ENCODE measurements at regions not wholly inside any gene's neighbourhood (a gene's known extent, or its start where the extent isn't known, plus 50 kb on each side); places are given as distances from the start of the nearest gene placed in this dataset.

- Histone ChIP-seq H3K27ac (no peak overlapping the region), H3K36me3 (no peaks in the 10 kb centered on the region), H3K4me1 (no peaks in the 10 kb centered on the region), H3K27me3 (peaks cover 0 to 5% (median 0%) of the 10 kb centered on the region in 3 donors), H3K9me3 (no peaks in the 10 kb centered on the region), H3K4me3 (no peak overlapping the region)
- intact Hi-C loops (cut with DNase I; ENCODE audit: low total_unique reads) (no loop called here), in situ Hi-C loops (cut with MboI; ENCODE audit: low sequenced_read_pairs in 4 of 4) (loop anchor here in 2 of 4 donors (25.0 kb wide), 1 partner anchor 218 kb away; no protein-coding TSS in a partner anchor)
- ATAC-seq, result no peak
- TF ChIP-seq CTCF (IDR thresholded peaks at IDR 0.05 in 4 of 5, conservative IDR thresholded peaks at IDR 0.05 in 1 of 5), result no peak
- TF ChIP-seq POLR2A (IDR thresholded peaks at IDR 0.05), result no peak
- DNase-seq, result no peak
Measured at GRCh38 chr11:45543808-45544422, 121.5 kb downstream of the CHST1 start.

GRCh38 chr11:45543081-45543480 is 122.3 kb downstream of the CHST1 start:
- Histone ChIP-seq H3K4me1 (peaks cover 0 to 6% of the 10 kb centered on the region in 2 donors), H3K4me3 (no peak overlapping the region), H3K27ac (no peak overlapping the region), H3K9me3 (no peaks in the 10 kb centered on the region), H3K27me3 (peaks cover 0 to 5% (median 0%) of the 10 kb centered on the region in 3 donors), H3K36me3 (no peaks in the 10 kb centered on the region)
- no peak for DNase-seq
- no peak for ATAC-seq
- TF ChIP-seq POLR2A (IDR thresholded peaks at IDR 0.05), result no peak
- no peak for TF ChIP-seq CTCF (IDR thresholded peaks at IDR 0.05 in 4 of 5, conservative IDR thresholded peaks at IDR 0.05 in 1 of 5)
- intact Hi-C loops (cut with DNase I; ENCODE audit: low total_unique reads), result no loop called here
- in situ Hi-C loops (cut with MboI; ENCODE audit: low sequenced_read_pairs in 4 of 4), result loop anchor here in 2 of 4 donors (25.0 kb wide), 1 partner anchor 219 kb away; no protein-coding TSS in a partner anchor

- Histone ChIP-seq H3K9me3 (no peaks in the 10 kb centered on the region), H3K27ac (no peak overlapping the region), H3K27me3 (peaks cover 0 to 5% (median 0%) of the 10 kb centered on the region in 3 donors), H3K36me3 (no peaks in the 10 kb centered on the region), H3K4me3 (no peak overlapping the region), H3K4me1 (peaks cover 0 to 6% of the 10 kb centered on the region in 2 donors)
- intact Hi-C loops (cut with DNase I; ENCODE audit: low total_unique reads) (no loop called here), in situ Hi-C loops (cut with MboI; ENCODE audit: low sequenced_read_pairs in 4 of 4) (loop anchor here in 2 of 4 donors (25.0 kb wide), 1 partner anchor 220 kb away; no protein-coding TSS in a partner anchor)
- DNase-seq (no peak), ATAC-seq (no peak)
- TF ChIP-seq POLR2A (IDR thresholded peaks at IDR 0.05) (no peak), CTCF (IDR thresholded peaks at IDR 0.05 in 4 of 5, conservative IDR thresholded peaks at IDR 0.05 in 1 of 5) (no peak)
Measured at GRCh38 chr11:45541693-45542434, 123.6 kb downstream of the CHST1 start.

- TF ChIP-seq POLR2A (IDR thresholded peaks at IDR 0.05), result no peak
- TF ChIP-seq CTCF (IDR thresholded peaks at IDR 0.05 in 4 of 5, conservative IDR thresholded peaks at IDR 0.05 in 1 of 5), result no peak
- Histone ChIP-seq H3K36me3 (no peaks in the 10 kb centered on the region), H3K4me1 (peaks cover 0 to 6% of the 10 kb centered on the region in 2 donors), H3K27ac (no peak overlapping the region), H3K27me3 (peaks cover 0 to 4% (median 0%) of the 10 kb centered on the region in 3 donors), H3K9me3 (no peaks in the 10 kb centered on the region), H3K4me3 (no peak overlapping the region)
- DNase-seq, result no peak
- no peak for ATAC-seq
- intact Hi-C loops (cut with DNase I; ENCODE audit: low total_unique reads), result loop anchor here (1.0 kb wide), 2 partner anchors 116 to 232 kb away; no protein-coding TSS in a partner anchor
- in situ Hi-C loops (cut with MboI; ENCODE audit: low sequenced_read_pairs in 4 of 4), result loop anchor here (5.0 to 25.0 kb wide), 4 partner anchors 113 to 236 kb away; no protein-coding TSS in a partner anchor
Measured at GRCh38 chr11:45538939-45539338, 126.5 kb downstream of the CHST1 start.
